A673 (cell line): ENCODE measurements at regions not wholly inside any gene's neighbourhood (a gene's known extent, or its start where the extent isn't known, plus 50 kb on each side); places are given as distances from the start of the nearest gene placed in this dataset.

Source experiments
- BruUV-seq: library from RNA; stranded (reverse); fragments of 400-500 nt; replicated peaks from 2 replicates; lab custom pipeline; 2021; lab: Mats Ljungman, UMichigan
- CTCF ChIA-PET: fragments of 300-600 bp; sonication (Branson Sonifier 250); formaldehyde crosslinking; loops from one replicate; lab custom pipeline; 2022; ENCODE audit warnings: antibody characterized with exemption; lab: Charles Lee
- POLR2A ChIA-PET: fragments of 300-600 bp; sonication (Branson Sonifier 250); formaldehyde crosslinking; loops from one replicate; lab custom pipeline; 2022; ENCODE audit warnings: antibody characterized with exemption; ENCODE audit not compliant: low non-redundant PET; lab: Charles Lee
- DNase-seq: peaks from one replicate; pipeline ENCODE4 v3.0.0-alpha.2; 2015; ENCODE audit warnings: low spot score
- H3K27ac ChIP-seq: fragments of 200-600 bp; sonication (generic); 2 replicates; pipeline ENCODE4 v1.5.1; 2016; ENCODE audit warnings: mixed run types, low read depth, mild to moderate bottlenecking, mixed read lengths, antibody characterized with exemption, low read length; ENCODE audit not compliant: poor library complexity, severe bottlenecking
- H3K27me3 ChIP-seq: fragments of 200-600 bp; sonication (generic); replicated peaks from 2 replicates; pipeline ENCODE4 v1.6.1; 2017; ENCODE audit warnings: mixed run types, low read depth, mild to moderate bottlenecking, mixed read lengths, antibody characterized with exemption, low read length; ENCODE audit not compliant: insufficient read depth, poor library complexity
- H3K36me3 ChIP-seq: fragments of 200-600 bp; sonication (generic); 2 replicates; pipeline ENCODE4 v1.6.1; 2016; ENCODE audit warnings: mixed run types, mild to moderate bottlenecking, mixed read lengths, antibody characterized with exemption, low read length; ENCODE audit not compliant: insufficient read depth, poor library complexity, severe bottlenecking
- H3K4me1 ChIP-seq: fragments of 200-600 bp; sonication (generic); 2 replicates; pipeline ENCODE4 v1.6.1; 2017; ENCODE audit warnings: mixed run types, mild to moderate bottlenecking, mixed read lengths, antibody characterized with exemption, low read length; ENCODE audit not compliant: insufficient read depth, poor library complexity, severe bottlenecking
- H3K4me3 ChIP-seq: fragments of 200-600 bp; sonication (generic); 2 replicates; pipeline ENCODE4 v1.5.1; 2016; ENCODE audit warnings: low read depth, mixed run types, mild to moderate bottlenecking, mixed read lengths, low read length; ENCODE audit not compliant: poor library complexity, severe bottlenecking
- H3K9me3 ChIP-seq: fragments of 200-600 bp; sonication (generic); 2 replicates; pipeline ENCODE4 v1.6.1; 2016; ENCODE audit warnings: mixed run types, low read depth, mild to moderate bottlenecking, mixed read lengths, antibody characterized with exemption, low read length; ENCODE audit not compliant: poor library complexity, severe bottlenecking
- CTCF ChIP-seq: fragments of 300-800, 200-600 bp; sonication (generic); conservative IDR thresholded peaks from 2 replicates; pipeline ENCODE4 v1.5.1; 2017; ENCODE audit warnings: low read depth, mild to moderate bottlenecking, antibody characterized with exemption, low read length, moderate library complexity, mixed read lengths
- EZH2 ChIP-seq: fragments of 200-600 bp; sonication (generic); IDR thresholded peaks from 2 replicates; pipeline ENCODE4 v1.6.1; 2017; ENCODE audit warnings: borderline replicate concordance, low read depth, mild to moderate bottlenecking, mixed read lengths, antibody characterized with exemption, low read length; ENCODE audit not compliant: poor library complexity, severe bottlenecking
- intact Hi-C: fragments of 100-400 bp; cut with micrococcal nuclease; formaldehyde crosslinking; loops from one replicate; pipeline ENCODE4 v1.10.0; 2022; ENCODE audit not compliant: unreplicated experiment

GRCh38 chr19:32189956-32190706, 155.3 kb upstream of the ZNF507 start:
- H3K9me3 ChIP-seq, result no peaks in the 10 kb centered on the region
- no peaks in the 10 kb centered on the region for H3K27me3 ChIP-seq
- intact Hi-C loops, result no loop called here
- TF ChIP-seq CTCF (no peak), EZH2 (no peak)
- H3K27ac ChIP-seq, result no peak overlapping the region
- CTCF ChIA-PET, result no interaction called here
- no peak overlapping the region for H3K4me3 ChIP-seq
- POLR2A ChIA-PET, result interaction anchor here (0.6 kb wide), 1 partner anchor 918 kb away, joined by 3 read pairs; no protein-coding TSS in a partner anchor
- BruUV-seq, result no TSS peak
- H3K4me1 ChIP-seq, result no peaks in the 10 kb centered on the region
- DNase-seq, result no peak
- no peaks in the 10 kb centered on the region for H3K36me3 ChIP-seq

GRCh38 chr19:32191921-32192320, 153.5 kb upstream of the ZNF507 start:
- TF ChIP-seq EZH2, result no peak
- no peak for TF ChIP-seq CTCF
- CTCF ChIA-PET, result no interaction called here
- no peaks in the 10 kb centered on the region for H3K9me3 ChIP-seq
- H3K36me3 ChIP-seq, result no peaks in the 10 kb centered on the region
- no peak overlapping the region for H3K27ac ChIP-seq
- DNase-seq, result no peak
- H3K27me3 ChIP-seq, result no peaks in the 10 kb centered on the region
- BruUV-seq, result no TSS peak
- intact Hi-C loops, result no loop called here
- H3K4me3 ChIP-seq, result no peak overlapping the region
- POLR2A ChIA-PET, result no interaction called here
- H3K4me1 ChIP-seq, result no peaks in the 10 kb centered on the region

- Histone ChIP-seq H3K4me3 (no peak overlapping the region), H3K9me3 (no peaks in the 10 kb centered on the region), H3K27me3 (no peaks in the 10 kb centered on the region), H3K27ac (no peak overlapping the region), H3K4me1 (no peaks in the 10 kb centered on the region), H3K36me3 (no peaks in the 10 kb centered on the region)
- no TSS peak for BruUV-seq
- no peak for TF ChIP-seq EZH2
- TF ChIP-seq CTCF, result no peak
- DNase-seq, result no peak
- ChIA-PET POLR2A (no interaction called here), CTCF (no interaction called here)
- intact Hi-C loops, result no loop called here
Observed at GRCh38 chr19:32195706-32196610, 149.5 kb upstream of the ZNF507 start.
